ENCODE measurements at regions not wholly inside any gene's neighbourhood (a gene's known extent, or its start where the extent isn't known, plus 50 kb on each side); places are given as distances from the start of the nearest gene placed in this dataset.

DNA sequence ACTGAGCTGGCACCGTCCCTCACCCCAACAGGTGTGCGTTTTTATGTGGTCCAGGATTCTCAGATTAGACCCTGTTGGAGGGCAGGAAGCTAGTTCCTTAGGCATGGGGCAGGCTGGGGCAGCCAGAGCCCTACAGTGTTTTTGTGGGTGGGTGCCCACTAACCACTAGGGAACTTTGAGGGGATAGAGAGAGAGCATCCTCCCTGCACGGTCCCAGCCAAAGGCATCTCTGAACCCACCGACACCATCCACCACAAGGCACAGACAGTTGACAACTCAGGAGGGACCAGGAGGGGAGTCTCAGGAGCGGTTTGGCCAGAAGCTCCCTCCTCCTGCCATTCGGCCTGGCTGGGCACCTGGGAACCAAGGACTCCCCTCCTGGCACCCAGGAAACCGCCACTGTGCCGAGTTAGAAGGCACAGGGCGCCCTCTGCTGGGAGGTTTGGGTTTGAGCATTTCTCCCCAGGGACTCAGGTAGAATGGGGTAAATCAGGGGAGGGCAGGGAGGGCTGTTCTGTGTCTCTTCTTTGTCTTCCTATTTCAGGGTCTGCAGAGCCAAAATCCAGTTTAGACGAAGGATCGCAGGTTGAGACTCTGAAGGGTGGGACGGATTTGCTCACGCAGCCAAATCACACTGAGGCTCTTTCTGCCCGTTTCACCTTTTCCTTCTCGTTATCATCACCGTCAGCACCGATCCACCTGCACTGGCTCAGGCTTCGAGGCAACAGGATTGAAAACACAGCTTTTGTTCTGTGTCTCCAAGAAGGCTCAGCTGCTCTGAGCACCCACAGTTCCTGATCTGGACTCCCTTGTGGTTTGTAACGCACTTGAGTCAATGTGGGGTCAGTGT is 84.8 kb upstream of the COL13A1 start:
- DNase-seq = peak; percentile 77

DNA sequence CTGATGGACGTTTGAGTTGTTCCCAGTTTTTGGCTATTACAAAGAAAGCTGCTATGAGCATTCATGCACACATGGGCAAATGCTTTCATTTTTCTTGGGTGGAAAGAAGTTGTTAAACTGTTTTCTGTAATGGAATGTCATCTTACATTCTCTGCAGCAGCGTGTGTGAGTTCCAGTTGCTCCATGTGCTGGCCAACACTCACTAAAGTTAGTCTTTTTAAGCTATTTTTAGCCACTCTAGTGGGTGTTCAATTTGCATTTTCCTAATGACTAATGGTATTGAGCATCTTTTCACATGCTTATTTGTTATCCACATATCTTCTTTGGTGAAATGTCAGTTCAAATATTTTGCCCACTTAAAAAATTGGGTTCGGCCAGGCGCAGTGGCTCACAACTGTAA is 82.8 kb upstream of the COL13A1 start:
- no peak for DNase-seq

DNA sequence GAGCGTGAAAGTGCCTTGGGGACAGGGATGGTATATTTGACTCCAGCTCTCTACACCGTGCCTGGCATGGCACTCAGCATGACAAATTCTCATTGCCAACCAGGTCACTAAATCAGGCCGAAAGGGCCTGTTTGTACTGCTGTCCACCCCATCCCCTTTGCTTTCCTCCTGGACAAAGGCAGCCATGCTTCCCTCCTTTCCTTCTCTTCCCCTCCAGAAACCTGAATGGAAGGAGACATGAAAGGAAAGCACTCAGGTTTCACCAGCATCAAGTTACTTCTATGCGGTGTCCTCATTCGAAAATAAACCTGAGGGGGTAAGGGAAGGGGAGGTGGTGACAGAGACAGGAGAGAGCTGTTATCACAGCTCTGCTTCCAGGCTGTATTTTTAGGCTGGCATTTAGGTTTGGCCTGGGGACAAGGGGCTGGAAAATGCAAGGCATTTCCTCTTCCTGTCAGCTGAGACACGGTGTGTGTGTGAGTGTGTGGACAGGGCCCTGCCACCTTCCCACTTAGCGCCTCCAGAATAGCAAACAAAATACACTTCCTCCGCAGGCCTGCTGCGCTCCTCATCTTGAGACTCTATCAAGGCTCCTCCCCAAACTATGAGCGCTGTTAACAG is 79.9 kb upstream of the COL13A1 start:
- DNase-seq = no peak

DNA sequence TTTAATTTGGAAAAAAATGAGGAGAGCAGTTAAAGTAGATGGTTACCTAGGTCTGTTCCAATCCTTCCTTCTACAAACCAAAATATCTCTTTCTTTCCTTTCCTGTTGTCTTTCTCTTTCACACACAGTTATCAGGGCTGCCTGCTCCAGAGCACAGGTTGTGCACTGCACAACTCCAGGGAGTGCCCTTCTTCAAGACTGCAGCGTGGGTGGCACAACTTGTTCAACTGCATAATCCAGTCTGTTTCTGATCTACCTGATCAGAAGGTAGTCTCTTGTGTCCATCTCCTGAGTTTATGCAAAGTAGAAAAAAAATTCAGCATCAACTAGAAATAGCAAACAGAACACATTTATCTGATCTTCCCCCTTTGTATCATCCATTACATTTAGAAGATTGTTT is 78.1 kb upstream of the COL13A1 start:
- no peak for DNase-seq

DNA sequence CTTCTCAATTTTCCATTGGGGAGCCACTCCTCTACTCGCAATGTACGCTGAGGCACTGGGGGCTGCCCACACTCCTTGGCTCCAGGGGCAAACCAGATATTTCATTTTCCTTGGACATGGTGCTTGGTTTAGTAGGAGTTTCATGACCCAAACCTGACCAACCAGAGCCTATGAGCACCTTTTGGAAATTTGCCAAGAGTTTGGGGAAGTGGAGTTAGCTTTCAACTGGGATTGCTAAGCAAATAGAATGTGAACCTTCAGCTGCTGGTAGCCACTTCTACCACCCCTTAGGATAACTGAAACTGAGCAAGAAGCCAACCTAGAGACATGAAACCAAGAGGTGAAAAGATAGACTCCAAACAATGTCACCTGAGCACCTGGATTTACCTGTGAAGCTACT is 74.9 kb upstream of the COL13A1 start:
- no peak for DNase-seq

DNA sequence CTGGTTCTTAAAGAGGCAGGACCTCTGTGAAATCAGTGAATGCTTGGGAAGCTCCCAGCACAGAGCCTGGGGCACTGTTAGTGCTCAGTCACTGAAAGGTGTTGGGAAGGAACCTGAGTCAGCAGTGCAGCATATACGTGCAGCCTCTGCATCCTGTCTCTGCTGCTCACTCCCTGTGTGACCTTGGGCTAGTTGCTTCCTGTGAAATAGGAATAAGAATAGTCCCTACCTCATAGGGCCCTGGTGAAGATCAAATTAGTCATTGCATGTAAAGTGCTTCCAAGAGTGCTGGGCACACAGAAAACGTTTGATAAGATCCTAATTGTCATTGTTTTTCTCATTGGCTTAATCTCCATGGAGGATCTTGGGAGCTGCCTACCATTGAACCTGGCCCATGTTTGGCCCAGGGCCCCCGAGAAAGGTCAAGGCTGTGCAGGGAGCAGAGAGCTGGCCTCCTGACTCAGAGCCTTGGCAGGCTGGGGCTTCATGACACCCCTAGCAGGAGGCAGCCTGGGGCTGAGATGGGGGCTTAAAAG is 73.3 kb upstream of the COL13A1 start:
- no peak for DNase-seq

DNA sequence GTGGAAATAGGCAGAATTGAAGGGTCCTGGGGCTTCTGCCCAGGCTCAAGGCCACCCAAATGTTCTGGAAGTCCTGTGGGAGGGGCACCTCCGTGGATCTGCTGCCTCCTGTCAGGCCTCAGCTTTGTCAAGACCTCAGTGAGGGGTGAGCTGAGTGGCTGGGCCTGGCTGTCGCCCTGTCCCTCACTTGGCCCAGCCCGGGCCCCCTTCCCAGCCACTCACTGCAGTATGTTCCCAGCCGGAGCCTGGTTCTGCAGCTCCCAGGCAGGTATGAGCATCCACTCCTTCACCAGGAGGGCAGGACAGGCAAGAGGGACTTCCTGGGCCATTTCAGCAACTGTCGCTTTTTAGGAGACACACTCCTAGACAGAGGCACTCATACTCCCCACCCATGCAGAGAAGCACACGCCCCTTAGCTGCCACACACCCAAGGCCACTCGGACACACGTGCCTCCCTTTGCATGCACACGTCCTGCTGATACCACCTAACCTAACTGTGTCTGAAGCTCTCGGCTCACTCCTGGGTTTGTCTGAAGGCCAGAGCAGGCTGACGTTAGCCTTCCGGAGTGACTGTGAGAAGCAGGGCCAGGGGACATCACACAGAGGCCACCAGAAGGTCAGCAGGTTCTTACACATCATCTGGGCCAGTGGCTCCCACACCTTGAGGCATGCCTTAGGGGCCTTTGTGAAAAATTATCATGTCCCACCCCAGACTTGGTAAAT is 72.2 kb upstream of the COL13A1 start:
- DNase-seq = no peak

DNA sequence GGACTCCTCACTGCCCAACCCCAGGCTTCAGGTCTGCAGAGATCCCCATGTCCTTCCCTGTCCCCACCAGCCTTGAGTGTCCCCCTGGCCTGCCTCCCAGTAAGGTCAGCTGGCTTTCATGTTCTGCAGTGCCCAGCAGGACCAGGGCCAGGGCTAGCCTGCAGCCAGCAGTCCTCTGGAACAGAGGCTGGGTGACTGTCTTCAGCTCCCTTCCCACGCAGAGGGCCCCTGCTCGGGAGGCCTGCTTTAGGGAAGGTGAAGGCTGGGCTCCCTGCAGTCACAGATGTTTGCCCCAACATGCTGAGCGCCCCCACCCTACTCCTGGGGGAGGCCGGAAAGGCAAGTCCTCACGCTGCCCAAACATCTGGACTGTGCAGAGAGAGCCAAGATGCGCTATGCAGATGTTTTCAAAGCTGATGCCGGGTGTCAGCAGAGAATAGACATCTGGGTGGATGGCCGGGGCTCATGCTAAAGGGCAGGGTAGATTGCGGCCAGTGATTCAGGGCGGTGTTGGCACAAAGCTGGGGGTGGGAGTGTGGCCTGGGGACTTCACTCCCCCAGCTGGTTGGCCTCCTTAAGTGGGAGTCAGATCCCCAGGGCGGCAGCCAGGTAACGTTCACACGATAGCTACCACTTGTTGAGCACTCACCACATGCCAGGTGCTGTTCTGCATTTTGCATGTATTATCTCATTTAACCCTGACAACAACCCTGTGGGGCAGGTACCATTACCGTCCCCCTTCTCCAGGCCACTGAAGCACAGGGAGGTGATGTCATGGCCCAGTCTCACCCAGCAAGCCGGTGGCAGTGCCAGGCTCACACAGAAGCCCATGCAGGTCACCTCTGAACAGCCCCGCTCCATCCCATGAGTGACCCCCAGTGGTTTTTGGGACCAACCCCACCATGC is 71.2 kb upstream of the COL13A1 start:
- DNase-seq = no peak

DNA sequence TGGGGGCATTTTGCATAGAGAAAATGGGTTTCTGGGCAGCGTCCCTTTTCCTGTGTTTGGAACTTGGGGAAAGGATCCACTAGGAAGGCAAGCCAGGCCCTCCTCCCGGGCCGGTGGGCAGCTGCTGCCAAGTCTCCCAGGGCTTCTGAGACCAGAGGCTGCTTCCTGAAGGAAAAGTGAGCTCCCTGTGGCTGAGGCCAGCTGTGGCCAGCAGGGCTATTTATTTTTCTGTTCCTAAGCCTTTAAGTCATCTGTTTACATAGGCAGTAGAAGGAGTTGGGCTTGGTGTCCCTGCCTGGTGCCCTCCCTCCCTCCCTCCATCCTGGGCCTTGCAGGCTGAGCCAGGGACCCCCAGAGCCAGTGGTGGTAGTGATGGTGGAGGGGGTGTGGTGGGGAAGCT is 70.5 kb upstream of the COL13A1 start:
- no peak for DNase-seq

DNA sequence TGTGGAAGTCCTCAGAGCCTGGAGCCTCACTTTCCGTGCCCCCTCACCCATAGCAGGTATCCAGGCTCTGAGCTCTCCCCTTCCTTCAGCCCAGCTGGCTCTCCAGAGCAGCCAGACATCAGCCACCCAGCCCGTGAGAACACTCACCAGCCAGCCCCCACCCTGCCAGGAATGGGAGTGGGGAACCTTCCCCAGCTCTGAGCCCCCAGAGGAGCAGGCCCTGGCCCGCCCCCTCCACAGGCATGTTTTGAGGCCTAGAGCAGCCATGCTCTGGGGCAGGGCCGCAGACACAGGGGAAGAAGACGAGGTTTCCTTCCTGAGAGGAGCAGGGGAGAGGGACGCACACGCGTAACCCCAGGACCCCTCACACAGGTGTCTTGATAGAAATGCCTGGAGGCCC is 70.0 kb upstream of the COL13A1 start:
- DNase-seq = no peak

DNA sequence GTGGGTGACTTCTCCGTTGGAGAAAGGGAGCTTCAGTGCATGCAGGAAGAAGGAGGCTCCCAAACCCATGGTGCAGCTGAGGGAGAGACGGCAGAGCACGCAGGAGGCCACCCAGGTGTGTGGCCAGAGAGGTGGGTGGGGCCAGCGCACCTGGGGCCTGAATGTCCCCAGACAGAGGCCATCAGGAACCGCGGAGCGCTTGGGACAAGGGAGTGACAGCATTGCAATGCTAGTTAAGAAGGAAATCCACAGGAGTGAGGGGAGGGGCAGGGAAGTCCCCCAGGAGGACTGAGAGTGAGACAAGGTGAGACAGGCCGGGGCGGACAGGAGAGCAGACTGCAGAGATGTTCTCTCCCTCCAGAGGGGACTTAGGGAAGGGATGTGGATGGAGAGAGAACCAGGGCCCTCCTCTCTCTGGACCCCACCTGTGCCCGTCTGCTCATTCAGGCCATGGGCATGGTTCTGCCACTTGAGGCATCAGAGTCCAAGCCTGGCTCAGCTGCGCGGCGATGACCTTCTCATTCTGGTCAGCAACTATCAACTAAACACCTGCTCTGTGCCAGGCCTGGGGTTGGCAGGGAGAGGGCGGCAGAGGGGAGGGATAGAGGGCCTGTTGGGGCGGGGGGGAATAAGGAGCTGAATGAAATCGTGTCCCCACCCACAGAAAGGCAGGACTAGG is 69.4 kb upstream of the COL13A1 start:
- DNase-seq = no peak

DNA sequence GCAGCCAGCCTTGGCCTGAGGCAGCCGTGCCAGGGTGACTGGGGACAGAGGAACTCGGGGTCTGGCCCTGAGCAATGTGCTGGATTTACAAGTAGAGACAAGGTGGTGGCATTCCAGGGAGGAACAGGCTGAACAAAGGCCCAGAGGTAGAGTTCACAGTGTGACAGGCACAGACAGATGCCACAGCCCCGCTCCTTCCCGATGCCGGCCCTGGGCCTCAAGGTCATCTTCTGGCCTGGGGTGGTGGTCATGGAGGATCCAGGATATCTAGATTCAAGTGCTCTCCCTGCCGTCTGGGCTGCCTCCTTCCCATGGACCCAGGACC is 68.9 kb upstream of the COL13A1 start:
- DNase-seq = no peak

DNA sequence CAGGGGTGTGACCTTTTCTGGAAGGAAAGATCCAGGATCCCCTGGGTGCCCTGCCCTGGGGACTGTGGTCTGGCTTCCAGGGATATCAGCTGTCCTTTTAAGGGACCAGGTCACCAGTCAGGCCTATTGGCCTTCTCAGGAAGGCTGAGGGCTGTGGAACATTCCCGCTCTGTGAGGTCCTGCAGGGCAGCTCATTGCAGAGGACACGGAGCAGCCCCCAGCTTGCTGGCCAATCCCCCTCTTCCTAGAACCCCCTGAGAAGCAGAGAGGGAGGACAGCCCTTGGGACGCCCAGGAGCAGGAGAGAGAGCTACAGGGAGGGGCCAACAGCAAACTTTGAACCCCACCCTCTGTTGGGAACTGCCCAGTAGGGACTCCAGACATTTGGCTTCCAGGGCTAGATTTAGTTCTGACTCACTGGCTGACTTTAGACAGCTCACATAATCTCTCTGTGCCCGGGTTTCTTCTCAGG is 67.9 kb upstream of the COL13A1 start:
- no peak for DNase-seq

DNA sequence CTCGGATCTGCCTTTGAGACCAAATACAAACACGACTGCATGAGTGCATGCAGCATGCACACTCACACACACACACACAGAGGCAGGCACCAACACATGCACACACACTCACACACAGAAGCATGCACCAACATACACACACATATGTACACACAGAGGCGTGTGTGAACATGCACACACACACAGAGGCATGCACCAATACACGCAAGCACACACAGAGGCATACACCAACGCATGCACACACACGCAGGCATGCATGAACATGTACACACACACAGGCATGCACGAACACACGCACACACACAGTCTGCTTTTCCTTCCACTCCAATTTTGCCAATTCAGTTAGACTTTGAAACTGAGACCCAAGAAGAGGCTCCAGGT is 67.3 kb upstream of the COL13A1 start:
- DNase-seq = no peak

DNA sequence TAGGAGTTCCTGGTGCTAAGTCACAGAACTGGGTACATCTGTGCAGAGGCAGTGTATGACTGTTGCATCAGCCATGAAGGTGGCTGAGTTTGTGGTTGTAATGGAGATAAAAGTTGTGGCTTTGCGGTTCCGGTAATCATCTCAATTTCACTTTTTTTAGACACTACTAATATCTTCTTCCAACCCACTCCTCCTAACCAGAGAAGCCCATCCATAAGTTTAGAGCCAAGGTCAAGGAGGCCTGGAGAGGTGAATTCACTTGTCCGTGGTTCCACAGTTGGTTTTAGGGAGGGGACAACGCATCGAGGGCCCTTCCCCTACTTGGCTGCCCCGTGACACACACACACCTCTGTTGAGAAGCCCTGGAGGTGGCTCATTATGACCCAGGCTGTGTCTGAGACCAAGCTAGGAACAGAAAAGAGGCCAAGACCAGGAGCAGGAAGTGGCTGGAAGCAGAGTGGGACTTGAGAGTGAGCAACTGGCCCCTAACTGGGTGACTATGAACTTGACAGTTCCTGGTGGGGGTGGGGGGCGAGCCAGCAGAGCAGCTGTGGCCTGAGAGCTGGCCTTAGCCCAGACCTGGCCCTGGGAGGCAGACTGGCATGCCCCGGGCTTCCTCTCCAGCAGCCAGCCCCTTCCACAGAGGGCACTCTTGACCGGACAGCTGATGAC is 66.8 kb upstream of the COL13A1 start:
- peak; percentile 40 for DNase-seq

DNA sequence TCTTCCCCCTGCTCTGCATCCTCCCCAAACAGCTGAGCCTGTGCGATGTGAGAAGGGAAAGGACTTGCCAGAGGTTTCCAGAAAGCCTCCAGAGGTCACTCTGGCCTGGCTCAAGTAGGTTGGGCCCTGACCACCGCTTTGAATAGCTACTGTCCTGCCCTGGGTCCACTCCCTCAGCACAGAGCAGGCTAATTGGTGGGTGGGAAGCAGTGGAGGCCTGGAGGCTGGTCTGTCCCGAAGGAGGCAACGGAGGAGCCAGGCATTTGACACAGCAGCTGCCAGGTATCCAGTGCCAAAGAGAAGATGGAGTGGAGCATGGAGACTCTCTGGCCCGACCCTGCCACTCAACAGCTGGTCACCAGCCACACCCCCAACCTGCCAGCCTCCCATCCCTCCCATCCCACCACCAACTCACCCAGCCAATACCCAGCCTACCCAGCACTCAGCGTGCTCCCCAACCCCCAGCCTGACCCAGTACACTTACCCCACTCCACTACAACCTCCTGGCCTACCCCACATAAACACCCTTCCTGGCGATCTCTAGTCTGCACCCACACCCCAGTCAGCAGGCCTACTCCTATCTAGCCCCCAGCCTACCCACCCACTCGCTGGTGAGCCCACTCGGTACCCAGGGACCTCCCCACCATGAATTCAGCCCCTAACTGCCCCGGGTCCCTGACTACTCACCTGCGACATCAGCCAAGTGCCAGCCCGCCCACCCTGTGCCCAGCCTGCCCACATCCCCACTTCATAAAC is 64.6 kb upstream of the COL13A1 start:
- DNase-seq = no peak

DNA sequence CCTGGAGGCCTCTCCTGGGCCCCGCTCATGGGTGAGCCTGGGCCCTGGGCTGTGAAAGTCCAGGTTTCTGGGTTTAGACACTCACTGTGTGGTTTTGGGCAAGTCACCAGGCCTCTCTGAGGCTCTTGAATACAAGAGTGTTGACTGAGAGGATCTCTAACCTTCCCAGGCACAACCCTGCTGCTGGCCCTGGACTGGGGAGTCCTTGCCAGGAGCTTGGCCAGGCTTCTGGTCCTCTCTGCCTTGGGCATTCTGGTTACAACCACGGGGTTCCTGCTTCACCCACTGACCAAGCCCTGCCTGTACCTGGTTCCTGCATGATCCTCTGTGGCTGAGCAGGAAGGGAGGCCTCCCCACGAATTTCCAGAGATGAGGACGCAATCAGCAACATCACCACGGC is 63.6 kb upstream of the COL13A1 start:
- DNase-seq = no peak

DNA sequence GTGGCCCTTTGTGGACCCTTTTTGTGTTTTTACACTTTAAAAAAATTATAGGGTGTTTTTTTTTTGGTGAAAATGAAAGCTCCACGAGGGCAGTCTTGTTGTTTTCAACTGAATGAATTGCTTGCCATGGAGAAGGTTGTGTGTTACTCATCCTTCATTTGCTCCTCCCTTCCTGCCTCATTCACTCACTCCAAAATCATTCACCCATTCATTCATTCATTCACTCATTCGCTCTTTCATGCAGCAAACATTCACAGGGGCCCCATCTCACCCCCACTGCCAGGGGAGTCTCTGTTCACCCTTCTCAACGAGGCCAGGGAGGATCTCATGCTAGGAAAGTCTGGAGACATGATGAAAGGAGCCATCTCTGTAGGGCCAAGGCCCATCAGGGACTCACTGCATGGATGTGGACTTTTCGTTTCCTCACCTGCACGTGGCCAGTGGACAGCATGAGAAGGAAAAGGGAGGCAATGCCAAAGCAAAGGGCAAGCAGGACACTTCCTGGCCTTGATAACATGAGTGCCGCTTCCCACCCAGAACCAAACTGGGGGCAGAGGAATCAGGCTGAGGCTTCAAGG is 62.8 kb upstream of the COL13A1 start:
- DNase-seq = no peak

DNA sequence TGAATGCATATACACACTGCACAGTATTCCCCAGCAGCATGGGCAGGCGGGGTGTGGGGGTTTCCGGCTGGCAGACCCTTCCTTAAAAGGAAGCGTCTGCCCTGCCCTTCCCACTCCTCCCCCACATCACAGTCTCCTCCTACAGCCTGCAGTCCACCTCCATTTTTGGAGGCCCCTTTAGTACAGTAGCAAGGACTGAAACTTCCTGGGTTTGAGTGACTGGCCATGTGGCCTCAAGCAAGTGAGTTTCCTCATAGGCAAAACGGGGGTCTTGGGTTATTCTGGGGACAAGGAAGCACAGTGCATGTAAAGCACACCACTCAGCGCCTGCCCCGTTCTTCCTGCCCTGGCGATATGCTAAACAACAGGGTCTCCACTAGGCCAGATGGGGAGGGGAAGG is 62.1 kb upstream of the COL13A1 start:
- DNase-seq = no peak

DNA sequence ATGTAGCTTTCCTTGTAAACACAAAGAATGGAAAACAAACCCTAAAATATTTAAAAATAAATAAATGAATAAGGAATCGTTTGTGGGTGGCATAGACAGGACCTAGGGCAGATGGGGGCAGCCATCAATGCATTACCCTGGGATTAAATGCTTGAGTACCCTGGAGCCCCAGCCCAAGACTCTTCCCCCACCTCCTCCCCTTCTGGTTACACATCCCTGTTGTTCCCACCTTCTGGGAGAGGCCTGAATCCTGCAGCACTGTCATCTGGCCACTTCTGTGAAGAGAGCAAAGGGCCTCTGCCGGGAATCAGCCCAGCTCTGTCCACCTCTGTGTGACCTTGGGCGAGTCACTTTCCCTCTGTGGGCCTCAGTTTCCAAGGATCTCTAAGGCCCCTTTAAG is 61.6 kb upstream of the COL13A1 start:
- DNase-seq = no peak

Data from stimulated activated CD4-positive, alpha-beta T cell treated with anti-CD3 and anti-CD28 coated beads, Interleukin-15, amount 100 ng/mL, for 24 hours (primary cell).